NCI-H748 (cell line): ENCODE measurements at regions not wholly inside any gene's neighbourhood (a gene's known extent, or its start where the extent isn't known, plus 50 kb on each side); places are given as distances from the start of the nearest gene placed in this dataset.
A peak's percentile ranks its signal among the peaks of the same experiment; 100 is the strongest.
"Not testable (repeated sequence)": the region's sequence is repeated elsewhere in the genome, so short reads cannot be mapped to it uniquely, and the experiment has no call there.

Experiments used
- DNase-seq: peaks from one replicate; lab custom pipeline; 2025; ENCODE audit not compliant: unreplicated experiment; lab: John Stamatoyannopoulos, UW

GRCh38 chr21:28431022-28431421 is 561.7 kb downstream of the LTN1 start:
- no peak for DNase-seq

- DNase-seq = no peak
Observed at GRCh38 chr21:28429161-28429560, 563.5 kb downstream of the LTN1 start.

- DNase-seq = no peak
Observed at GRCh38 chr21:28427394-28428022, 565.2 kb downstream of the LTN1 start.

DNA sequence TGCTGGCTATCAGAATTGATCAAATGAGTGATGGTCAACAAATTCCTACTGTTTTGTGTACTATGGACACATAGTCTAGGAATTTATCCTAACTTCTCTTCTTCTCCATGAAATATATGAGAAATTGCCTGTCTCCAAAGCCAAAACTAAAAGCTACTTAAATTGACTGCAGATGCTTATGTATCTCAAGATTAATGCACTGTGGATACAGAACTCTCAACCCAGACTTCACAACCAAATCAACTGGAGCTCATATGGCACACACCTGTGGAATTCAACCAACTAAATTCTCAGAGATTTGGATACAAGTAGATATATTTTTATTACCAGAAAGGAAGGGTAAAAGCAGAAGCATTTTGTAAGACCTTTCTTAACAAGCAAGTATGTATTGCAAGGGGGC is 566.1 kb downstream of the LTN1 start:
- no peak for DNase-seq

DNA sequence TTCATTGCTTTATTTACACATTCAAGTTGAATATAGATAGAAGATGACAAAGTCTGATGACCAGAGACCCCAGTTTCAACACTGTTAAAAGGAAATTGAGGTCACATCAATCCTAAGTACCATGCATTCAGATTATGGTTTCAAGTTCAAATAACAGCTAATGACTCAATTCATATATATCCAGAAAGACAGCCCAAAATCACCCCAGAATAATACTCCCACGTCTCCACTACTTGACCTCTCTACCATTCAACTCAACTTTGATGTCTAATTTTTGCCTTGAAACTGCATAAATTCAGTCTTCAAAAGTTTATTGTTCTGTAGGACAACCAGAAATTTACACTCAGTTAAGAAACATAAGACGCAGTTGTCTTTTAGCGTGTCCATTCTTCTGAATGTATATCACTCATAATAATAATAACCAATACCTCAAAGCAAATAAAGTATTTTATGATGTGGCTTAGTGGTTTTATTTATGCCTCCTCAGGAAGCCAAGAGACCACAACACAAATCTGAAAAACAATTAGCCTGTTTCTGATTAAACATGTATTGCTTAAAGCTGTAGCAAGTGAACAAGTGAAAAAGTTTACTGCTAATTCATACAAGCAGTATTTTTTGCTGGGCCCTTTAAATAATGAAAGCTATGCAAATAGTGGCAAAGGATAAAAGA is 569.0 kb downstream of the LTN1 start:
- no peak for DNase-seq

- no peak for DNase-seq
Observed at GRCh38 chr21:28421716-28422524, 570.8 kb downstream of the LTN1 start.

DNA sequence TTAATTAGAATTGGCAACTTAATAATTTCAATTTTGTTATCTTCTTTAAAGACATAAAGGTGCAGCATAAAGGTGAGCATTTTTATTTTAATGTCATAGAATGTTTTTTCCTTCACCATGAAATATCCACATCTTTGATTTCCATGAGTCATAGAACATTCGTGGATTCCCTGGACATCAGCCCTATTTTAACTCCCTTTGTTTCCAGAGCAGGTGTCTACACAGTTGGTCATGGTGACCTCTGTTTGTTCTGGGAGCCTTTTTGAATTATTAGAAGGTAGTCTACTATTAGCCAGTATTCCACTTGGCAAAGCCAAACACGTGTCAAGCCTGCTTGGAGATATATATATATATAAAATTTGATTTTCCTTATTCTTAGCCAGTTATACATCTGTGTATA is 572.9 kb downstream of the LTN1 start:
- DNase-seq = peak; percentile 1

DNA sequence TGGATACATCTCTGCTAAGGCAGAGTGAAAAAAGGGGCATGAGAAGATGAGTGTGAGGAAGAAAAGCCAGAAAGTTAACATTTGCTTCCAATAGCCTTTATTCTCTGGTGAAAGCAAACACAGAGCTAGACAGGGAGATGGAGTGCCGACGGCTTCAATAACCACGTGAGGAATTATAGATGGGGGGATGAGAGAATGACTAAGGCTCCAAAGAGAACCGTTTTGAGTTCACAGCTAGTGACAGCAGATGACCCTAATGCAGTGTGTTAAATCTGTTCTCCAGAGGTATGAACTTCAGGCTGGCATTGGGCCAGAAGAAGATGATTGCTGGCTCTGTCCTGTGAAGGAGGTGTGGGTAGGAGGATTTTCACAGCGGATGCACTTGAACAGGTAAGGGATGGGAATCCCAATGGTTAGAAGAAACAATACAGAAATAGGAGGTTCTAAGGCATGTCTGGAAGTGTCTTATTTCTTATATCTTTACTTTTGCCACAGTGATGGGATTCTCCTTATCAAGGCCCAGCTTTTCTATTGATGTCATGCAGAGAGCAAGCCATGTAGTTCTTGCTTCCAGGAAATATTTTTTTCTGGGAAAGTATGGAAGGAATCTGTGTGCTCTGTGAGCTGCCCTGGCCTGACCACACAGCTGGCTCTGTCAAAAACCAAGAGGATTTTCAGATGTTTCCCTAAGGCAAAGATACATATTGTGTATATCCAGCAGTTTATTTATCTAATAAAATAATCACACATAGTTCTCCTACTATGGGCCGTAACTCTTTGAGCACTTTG is 573.8 kb downstream of the LTN1 start:
- DNase-seq = no peak

DNA sequence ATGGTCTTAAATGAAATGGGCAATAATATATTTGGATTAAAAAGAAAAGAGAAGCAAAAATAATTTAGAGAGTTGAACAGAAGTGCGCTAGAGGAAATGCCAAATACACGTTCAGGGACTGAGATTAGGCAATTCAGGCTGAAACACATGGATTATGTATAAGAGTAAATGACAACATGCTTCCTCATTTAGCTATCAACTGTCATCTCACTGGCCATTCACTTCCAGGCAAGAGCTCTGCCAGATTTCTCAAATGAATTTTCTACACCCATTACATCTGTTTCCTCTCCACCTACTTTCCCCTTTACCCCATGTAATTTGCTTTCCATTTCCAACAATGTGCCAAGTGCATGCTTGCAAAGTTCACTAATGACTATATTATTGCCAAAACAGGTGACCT is 582.4 kb downstream of the LTN1 start:
- no peak for DNase-seq

DNA sequence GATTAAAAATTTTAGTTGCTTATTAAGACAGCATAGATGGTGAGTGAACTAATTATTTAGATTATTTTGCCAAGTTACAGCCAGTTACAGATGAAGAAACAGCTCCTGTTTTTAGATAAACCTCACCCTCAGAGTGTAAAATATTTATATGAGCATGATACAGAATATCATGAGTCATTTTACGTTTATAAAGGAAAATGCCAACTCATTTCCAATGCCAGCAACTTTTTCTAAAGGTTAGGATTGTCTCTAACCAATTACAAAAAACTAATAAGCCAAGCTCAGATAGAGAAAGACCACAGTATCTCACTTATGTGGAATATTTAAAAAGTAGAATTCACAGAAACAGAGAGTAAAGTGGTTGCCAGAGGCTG is 590.1 kb downstream of the LTN1 start:
- DNase-seq = no peak

GRCh38 chr21:28397040-28397439 is 595.6 kb downstream of the LTN1 start:
- DNase-seq = no peak

GRCh38 chr21:28396421-28396820 is 596.3 kb downstream of the LTN1 start:
- no peak for DNase-seq

GRCh38 chr21:28393279-28393678 is 599.4 kb downstream of the LTN1 start:
- DNase-seq = peak; percentile 69

GRCh38 chr21:28391938-28392849 is 600.5 kb downstream of the LTN1 start:
- no peak for DNase-seq

DNA sequence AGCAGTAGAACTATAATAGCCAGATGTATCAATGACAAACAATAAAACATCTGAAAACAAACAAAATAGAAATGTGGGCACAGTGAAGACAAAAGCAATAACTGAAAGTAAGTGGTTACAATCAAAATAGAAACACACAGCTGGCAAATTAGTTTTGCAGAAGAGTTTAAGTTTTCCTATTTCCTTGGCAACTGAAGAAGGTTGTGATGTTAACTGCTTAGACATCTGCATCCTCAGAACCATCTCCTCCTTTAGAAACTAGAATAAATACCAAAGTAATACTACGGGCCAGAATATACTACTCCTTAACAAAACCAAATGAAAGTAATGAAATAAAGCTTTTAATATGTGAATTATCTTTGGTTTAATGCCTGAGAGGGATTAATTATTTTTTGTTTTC is 605.5 kb downstream of the LTN1 start:
- no peak for DNase-seq

DNA sequence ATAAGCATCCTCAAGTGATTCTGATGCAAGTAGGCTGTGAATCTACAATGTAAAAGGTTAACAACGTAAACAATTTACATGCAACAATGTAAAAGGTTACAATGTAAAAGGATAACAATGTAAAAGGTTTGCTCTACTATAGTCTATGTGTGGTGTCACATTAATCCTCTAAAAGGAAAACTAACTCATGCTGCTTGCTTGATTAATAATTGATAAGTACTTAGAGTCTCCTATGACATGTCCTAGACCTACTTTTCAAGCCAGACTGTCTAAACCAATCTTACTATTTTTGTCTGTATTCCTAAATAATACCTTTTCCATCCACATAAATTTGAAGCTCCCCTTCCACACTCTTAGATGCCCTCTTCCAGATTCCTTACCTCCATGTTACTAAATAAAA is 606.8 kb downstream of the LTN1 start:
- DNase-seq = no peak

GRCh38 chr21:28381000-28381745 is 611.5 kb downstream of the LTN1 start:
- not testable (repeated sequence) for DNase-seq

DNA sequence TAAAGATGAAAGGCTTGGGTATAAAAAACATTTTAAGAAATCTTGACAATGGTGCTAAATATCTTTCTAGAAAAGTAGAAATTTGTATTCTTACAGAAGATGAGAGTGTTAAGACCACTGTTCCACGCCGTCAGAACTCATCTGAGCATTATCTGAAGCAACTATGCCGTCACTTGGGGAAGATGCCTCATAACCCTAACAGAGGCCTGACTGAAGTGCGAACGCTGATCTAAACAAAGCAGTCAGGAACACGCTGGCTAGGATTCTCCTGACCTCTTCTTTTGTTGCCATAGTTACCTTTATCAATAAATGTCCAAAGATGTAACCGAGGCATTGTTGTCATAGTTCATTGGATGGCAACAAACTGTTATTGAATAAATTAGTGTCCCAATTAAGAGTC is 612.4 kb downstream of the LTN1 start:
- DNase-seq = no peak

GRCh38 chr21:28378026-28378425 is 614.7 kb downstream of the LTN1 start:
- no peak for DNase-seq
